ENCODE measurements at regions not wholly inside any gene's neighbourhood (a gene's known extent, or its start where the extent isn't known, plus 50 kb on each side); places are given as distances from the start of the nearest gene placed in this dataset.

DNA sequence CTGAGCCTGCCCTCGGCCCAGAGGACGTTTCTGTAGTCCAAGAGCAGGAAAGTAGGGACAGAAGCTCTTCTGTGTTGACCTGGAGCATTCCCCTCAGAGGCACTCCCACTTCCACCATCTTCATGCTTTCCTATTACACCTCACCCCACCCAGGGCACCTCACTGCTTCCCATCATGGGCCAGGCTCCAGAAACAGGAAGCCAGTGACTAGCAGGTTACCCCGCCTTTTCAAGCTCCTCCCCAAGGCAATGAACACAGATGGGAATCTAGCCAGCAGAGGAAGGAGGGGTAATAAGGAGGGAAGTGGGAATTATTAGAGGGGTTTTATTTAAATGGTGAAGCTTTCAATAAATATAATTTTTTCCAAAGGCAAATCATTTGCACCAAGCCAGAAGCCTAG is 308.8 kb upstream of the MGAT5 start:
- H4K20me1 ChIP-seq (ENCODE audit: insufficient read depth, low read length, poor library complexity, severe bottlenecking): no peaks in the 10 kb centered on the region
- H3K36me3 ChIP-seq (ENCODE audit: insufficient read depth, low read length): no peaks in the 10 kb centered on the region
- H3F3A ChIP-seq (ENCODE audit: low read depth): no peaks in the 10 kb centered on the region
- H3K9me3 ChIP-seq (ENCODE audit: insufficient read depth, low read depth, low read length): no peaks in the 10 kb centered on the region
- no peak overlapping the region for H3K9ac ChIP-seq (ENCODE audit: low read depth, low read length, poor library complexity, severe bottlenecking)
- TF ChIP-seq EZH2phosphoT487 (IDR thresholded peaks at IDR 0.05; ENCODE audit: borderline replicate concordance) (no peak), CTCF (conservative IDR thresholded peaks at IDR 0.05; ENCODE audit: low read length) (no peak)
- H3K4me3 ChIP-seq (ENCODE audit: low read length, poor library complexity, severe bottlenecking): no peak overlapping the region
- H3K27me3 ChIP-seq (ENCODE audit: insufficient read depth, low read length, poor library complexity, severe bottlenecking): no peaks in the 10 kb centered on the region
- no peak overlapping the region for H3K4me2 ChIP-seq (ENCODE audit: low read depth, low read length, poor library complexity, severe bottlenecking)
- no peaks in the 10 kb centered on the region for H3K9me2 ChIP-seq (replicated peaks; ENCODE audit: low read depth, low read length)
- no peak overlapping the region for H2AFZ ChIP-seq (ENCODE audit: low read length)
- no peaks in the 10 kb centered on the region for H3K79me2 ChIP-seq (ENCODE audit: insufficient read depth, low read length)
- H3K4me1 ChIP-seq (ENCODE audit: insufficient read depth, low read length, poor library complexity, severe bottlenecking): no peaks in the 10 kb centered on the region

DNA sequence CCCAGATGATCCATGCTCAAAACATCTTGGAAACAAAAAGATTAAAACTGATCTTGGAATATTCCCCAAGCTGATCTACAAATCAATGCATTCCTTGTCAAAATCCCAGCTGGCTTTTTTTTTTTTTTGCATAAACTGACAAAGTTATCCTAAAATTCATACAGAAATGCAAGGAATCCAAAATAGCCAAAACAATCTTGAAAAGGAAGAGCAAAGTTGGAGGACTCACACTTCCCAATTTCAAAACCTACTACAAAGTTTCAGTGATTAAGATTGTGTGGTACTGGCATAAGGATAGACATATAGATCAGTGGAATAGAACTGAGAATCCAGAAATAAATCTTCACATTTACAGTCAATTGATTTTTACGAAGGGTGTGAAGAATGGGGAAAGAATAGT is 306.8 kb upstream of the MGAT5 start:
- no peak overlapping the region for H3K4me3 ChIP-seq (ENCODE audit: low read length, poor library complexity, severe bottlenecking)
- H3K4me2 ChIP-seq (ENCODE audit: low read depth, low read length, poor library complexity, severe bottlenecking): no peak overlapping the region
- H3K9ac ChIP-seq (ENCODE audit: low read depth, low read length, poor library complexity, severe bottlenecking): no peak overlapping the region
- H3K9me3 ChIP-seq (ENCODE audit: insufficient read depth, low read depth, low read length): no peaks in the 10 kb centered on the region; the same call in 1 of the 2 replicates
- no peaks in the 10 kb centered on the region for H3F3A ChIP-seq (ENCODE audit: low read depth)
- H3K4me1 ChIP-seq (ENCODE audit: insufficient read depth, low read length, poor library complexity, severe bottlenecking): no peaks in the 10 kb centered on the region
- no peaks in the 10 kb centered on the region for H3K79me2 ChIP-seq (ENCODE audit: insufficient read depth, low read length)
- H3K9me2 ChIP-seq (replicated peaks; ENCODE audit: low read depth, low read length): no peaks in the 10 kb centered on the region
- H2AFZ ChIP-seq (ENCODE audit: low read length): no peak overlapping the region
- no peaks in the 10 kb centered on the region for H4K20me1 ChIP-seq (ENCODE audit: insufficient read depth, low read length, poor library complexity, severe bottlenecking)
- no peaks in the 10 kb centered on the region for H3K36me3 ChIP-seq (ENCODE audit: insufficient read depth, low read length)
- TF ChIP-seq CTCF (conservative IDR thresholded peaks at IDR 0.05; ENCODE audit: low read length): no peak
- no peak for TF ChIP-seq EZH2phosphoT487 (IDR thresholded peaks at IDR 0.05; ENCODE audit: borderline replicate concordance)
- no peaks in the 10 kb centered on the region for H3K27me3 ChIP-seq (ENCODE audit: insufficient read depth, low read length, poor library complexity, severe bottlenecking)

- Histone ChIP-seq H4K20me1 (ENCODE audit: insufficient read depth, low read length, poor library complexity, severe bottlenecking) (no peaks in the 10 kb centered on the region), H3K9ac (ENCODE audit: low read depth, low read length, poor library complexity, severe bottlenecking) (no peak overlapping the region), H3K9me2 (replicated peaks; ENCODE audit: low read depth, low read length) (no peaks in the 10 kb centered on the region), H3K4me1 (ENCODE audit: insufficient read depth, low read length, poor library complexity, severe bottlenecking) (no peaks in the 10 kb centered on the region), H3K27me3 (ENCODE audit: insufficient read depth, low read length, poor library complexity, severe bottlenecking) (no peaks in the 10 kb centered on the region), H3K4me2 (ENCODE audit: low read depth, low read length, poor library complexity, severe bottlenecking) (no peak overlapping the region), H3K36me3 (ENCODE audit: insufficient read depth, low read length) (no peaks in the 10 kb centered on the region), H3K9me3 (ENCODE audit: insufficient read depth, low read depth, low read length) (no peaks in the 10 kb centered on the region; the same call in 1 of the 2 replicates), H2AFZ (ENCODE audit: low read length) (no peak overlapping the region), H3K79me2 (ENCODE audit: insufficient read depth, low read length) (no peaks in the 10 kb centered on the region), H3K4me3 (ENCODE audit: low read length, poor library complexity, severe bottlenecking) (no peak overlapping the region), H3F3A (ENCODE audit: low read depth) (no peaks in the 10 kb centered on the region)
- no peak for TF ChIP-seq CTCF (conservative IDR thresholded peaks at IDR 0.05; ENCODE audit: low read length)
- TF ChIP-seq EZH2phosphoT487 (IDR thresholded peaks at IDR 0.05; ENCODE audit: borderline replicate concordance): no peak
Measured at GRCh38 chr2:133948610-133949290, 305.1 kb upstream of the MGAT5 start.

All from Loucy (cell line).